ENCODE measurements at regions not wholly inside any gene's neighbourhood (a gene's known extent, or its start where the extent isn't known, plus 50 kb on each side); places are given as distances from the start of the nearest gene placed in this dataset.
A peak's percentile ranks its signal among the peaks of the same experiment; 100 is the strongest.

DNA sequence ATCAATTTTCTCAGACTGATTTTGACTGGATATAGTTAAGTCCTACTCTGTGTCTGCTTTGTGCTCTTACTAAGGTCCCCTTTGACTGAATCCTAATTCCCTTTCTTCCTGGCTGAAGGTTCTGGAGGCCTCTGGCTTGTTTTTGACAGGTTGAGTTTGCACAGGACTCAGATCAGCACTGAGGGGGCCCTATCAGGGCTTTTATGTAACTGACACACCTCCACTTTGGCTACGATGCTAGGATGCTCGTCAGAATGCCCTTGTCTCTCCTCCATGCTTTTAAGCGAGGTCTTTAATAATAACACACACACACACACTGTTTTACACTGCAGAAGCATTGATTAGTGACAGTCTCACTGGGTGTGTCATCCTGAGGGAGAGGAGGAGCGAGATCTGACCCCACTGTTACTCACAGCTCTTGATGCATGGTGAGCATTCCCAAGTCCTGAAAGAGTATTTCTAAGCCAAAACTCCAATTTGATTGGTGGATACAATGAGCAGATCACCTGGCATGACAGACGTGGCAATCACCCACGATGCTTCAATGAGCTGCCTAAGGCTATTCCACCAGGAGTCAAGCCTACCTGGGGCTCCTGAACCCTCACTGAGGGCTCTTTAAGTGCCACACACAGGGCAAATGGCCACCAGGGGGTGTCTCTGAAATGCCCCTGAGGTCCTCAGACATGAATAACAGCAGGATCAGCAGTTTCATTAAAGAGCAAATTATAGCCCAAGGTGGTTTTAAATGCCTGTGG is 130.4 kb upstream of the CPEB2 start:
- no peak overlapping the region for H3K4me3 ChIP-seq
- no peaks in the 10 kb centered on the region for H3K36me3 ChIP-seq
- H3K27me3 ChIP-seq, result no peaks in the 10 kb centered on the region
- H3K9me3 ChIP-seq, result no peaks in the 10 kb centered on the region
- peak; percentile 4 for DNase-seq

GRCh38 chr4:14874990-14875389 is 127.3 kb upstream of the CPEB2 start:
- Histone ChIP-seq H3K36me3 (no peaks in the 10 kb centered on the region), H3K9me3 (no peaks in the 10 kb centered on the region), H3K4me3 (no peak overlapping the region), H3K27me3 (no peaks in the 10 kb centered on the region)
- DNase-seq, result no peak

- no peak overlapping the region for H3K4me3 ChIP-seq
- no peak for DNase-seq
These were observed 124.7 kb upstream of the CPEB2 start for GRCh38 chr4:14877246-14878225.

DNA sequence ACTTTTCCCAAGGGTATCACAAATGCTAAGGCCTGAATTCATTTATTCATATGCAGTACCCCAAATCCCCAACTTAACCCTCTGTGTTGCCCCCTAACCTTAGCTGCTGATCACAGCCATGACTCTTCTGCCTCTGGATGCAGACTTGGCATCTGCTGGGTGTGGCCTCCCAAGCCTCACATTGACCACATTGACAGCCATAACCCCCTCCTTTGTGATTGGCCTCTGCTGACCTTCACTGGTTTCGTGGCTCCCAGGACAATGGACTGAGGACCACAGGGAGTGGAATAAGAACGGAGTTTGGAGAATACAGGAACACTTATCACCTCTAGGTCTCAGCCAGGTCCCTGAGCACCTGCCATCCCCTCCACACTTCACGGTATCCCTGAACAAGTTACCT is 123.6 kb upstream of the CPEB2 start:
- Histone ChIP-seq H3K4me3 (no peak overlapping the region), H3K36me3 (no peaks in the 10 kb centered on the region), H3K27me3 (no peaks in the 10 kb centered on the region), H3K9me3 (no peaks in the 10 kb centered on the region)
- DNase-seq, result no peak

More at GRCh38 chr4:14877246-14878225, 124.7 kb upstream of the CPEB2 start:
- Histone ChIP-seq H3K9me3 (no peaks in the 10 kb centered on the region), H3K27me3 (no peaks in the 10 kb centered on the region), H3K36me3 (no peaks in the 10 kb centered on the region)

GRCh38 chr4:14879683-14880082 is 122.6 kb upstream of the CPEB2 start:
- no peaks in the 10 kb centered on the region for H3K27me3 ChIP-seq
- H3K4me3 ChIP-seq, result no peak overlapping the region
- no peak for DNase-seq
- H3K9me3 ChIP-seq, result no peaks in the 10 kb centered on the region
- no peaks in the 10 kb centered on the region for H3K36me3 ChIP-seq

DNA sequence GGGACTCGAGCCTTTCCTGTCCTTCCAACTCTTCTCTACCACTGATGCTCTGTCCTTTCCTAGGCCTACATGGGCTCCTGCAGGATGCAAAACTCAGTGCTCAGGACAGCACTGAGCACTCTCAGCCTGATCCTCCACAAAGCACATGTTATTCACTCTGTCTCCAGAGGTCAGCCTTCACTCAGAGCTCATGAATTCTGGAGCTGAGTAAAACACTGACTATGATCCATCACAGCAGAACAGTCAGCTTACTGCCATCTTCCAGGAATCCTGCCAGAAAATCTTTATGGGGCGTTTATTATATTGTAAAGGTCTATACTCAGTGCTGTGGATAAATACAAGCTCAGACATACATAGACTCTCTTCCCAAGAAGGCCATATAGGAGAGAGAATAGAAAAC is 121.5 kb upstream of the CPEB2 start:
- H3K27me3 ChIP-seq, result no peaks in the 10 kb centered on the region
- H3K9me3 ChIP-seq, result no peaks in the 10 kb centered on the region
- H3K36me3 ChIP-seq, result no peaks in the 10 kb centered on the region
- DNase-seq, result no peak
- H3K4me3 ChIP-seq, result no peak overlapping the region

- no peaks in the 10 kb centered on the region for H3K27me3 ChIP-seq
- no peaks in the 10 kb centered on the region for H3K36me3 ChIP-seq
- no peak for DNase-seq
- H3K9me3 ChIP-seq, result no peaks in the 10 kb centered on the region
- no peak overlapping the region for H3K4me3 ChIP-seq
These were observed 119.1 kb upstream of the CPEB2 start for GRCh38 chr4:14883166-14883565.

- H3K27me3 ChIP-seq, result no peaks in the 10 kb centered on the region
- H3K4me3 ChIP-seq, result no peak overlapping the region
- H3K9me3 ChIP-seq, result no peaks in the 10 kb centered on the region
- H3K36me3 ChIP-seq, result no peaks in the 10 kb centered on the region
- DNase-seq, result no peak
These were observed 118.6 kb upstream of the CPEB2 start for GRCh38 chr4:14883661-14884060.

- DNase-seq, result no peak
- Histone ChIP-seq H3K36me3 (no peaks in the 10 kb centered on the region), H3K9me3 (no peaks in the 10 kb centered on the region), H3K27me3 (no peaks in the 10 kb centered on the region), H3K4me3 (no peak overlapping the region)
These were observed 114.3 kb upstream of the CPEB2 start for GRCh38 chr4:14887842-14888433.

DNA sequence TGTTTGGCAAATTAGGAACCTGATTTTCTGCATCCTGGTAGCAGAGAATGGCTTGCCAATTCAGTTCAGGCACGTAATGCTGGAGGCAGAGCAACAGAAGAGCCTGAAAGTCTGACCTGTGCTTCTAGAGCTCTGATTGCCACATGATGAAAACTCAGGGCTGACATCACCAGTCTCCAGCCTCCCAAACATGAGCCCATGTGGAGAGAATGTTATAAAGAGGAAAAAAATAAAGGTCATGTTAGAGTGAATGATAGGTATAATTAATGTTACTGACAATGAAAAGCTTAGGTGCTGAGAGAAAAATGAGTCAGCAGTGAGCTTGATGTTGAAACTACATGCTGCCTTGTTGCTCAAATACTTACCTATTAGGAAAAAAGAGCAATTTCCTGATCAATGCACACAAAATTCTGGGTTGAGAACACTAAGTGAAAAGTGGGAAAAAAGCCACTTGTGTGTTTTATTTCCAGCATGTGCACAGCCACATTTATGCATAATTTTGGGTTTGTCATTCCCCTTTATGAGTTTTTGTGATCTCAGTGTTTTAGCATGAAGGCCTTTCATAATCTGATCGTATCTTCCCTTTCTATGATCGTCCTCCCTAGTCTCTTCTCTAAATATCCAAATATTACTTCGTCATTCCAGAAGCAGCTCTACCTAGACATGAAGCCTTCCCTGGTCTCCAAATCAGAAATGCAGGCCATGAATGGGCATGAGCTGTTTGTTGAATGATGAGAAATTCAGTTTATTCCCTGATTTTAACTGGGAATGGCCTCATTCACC is 113.3 kb upstream of the CPEB2 start:
- H3K4me3 ChIP-seq, result no peak overlapping the region
- DNase-seq, result no peak
- H3K9me3 ChIP-seq, result no peaks in the 10 kb centered on the region

GRCh38 chr4:14892563-14892962 is 109.7 kb upstream of the CPEB2 start:
- Histone ChIP-seq H3K9me3 (no peaks in the 10 kb centered on the region), H3K36me3 (no peaks in the 10 kb centered on the region), H3K27me3 (no peaks in the 10 kb centered on the region), H3K4me3 (no peak overlapping the region)
- no peak for DNase-seq

More for the DNA sequence above, 113.3 kb upstream of the CPEB2 start:
- Histone ChIP-seq H3K36me3 (no peaks in the 10 kb centered on the region), H3K27me3 (no peaks in the 10 kb centered on the region)

DNA sequence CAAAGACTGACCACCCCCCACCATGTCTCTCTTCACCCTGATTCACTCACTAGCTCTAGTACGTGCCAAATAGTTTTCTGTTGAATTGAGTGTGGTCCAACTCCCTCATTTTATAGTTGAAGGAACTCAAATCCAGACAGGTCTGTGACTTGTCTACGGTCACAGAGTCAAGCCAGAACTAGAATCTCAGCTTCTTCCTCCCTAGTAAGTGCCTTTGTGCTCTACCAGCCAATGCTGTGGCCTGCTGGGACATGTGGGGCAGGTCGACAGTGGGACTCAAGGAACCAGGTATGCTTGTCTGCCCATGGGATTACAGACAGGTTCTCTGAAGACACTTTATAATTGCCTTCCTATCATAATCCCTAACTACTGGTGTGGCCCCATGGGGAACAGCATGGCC is 108.6 kb upstream of the CPEB2 start:
- no peaks in the 10 kb centered on the region for H3K9me3 ChIP-seq
- no peaks in the 10 kb centered on the region for H3K27me3 ChIP-seq
- H3K4me3 ChIP-seq, result no peak overlapping the region
- DNase-seq, result no peak
- no peaks in the 10 kb centered on the region for H3K36me3 ChIP-seq

DNA sequence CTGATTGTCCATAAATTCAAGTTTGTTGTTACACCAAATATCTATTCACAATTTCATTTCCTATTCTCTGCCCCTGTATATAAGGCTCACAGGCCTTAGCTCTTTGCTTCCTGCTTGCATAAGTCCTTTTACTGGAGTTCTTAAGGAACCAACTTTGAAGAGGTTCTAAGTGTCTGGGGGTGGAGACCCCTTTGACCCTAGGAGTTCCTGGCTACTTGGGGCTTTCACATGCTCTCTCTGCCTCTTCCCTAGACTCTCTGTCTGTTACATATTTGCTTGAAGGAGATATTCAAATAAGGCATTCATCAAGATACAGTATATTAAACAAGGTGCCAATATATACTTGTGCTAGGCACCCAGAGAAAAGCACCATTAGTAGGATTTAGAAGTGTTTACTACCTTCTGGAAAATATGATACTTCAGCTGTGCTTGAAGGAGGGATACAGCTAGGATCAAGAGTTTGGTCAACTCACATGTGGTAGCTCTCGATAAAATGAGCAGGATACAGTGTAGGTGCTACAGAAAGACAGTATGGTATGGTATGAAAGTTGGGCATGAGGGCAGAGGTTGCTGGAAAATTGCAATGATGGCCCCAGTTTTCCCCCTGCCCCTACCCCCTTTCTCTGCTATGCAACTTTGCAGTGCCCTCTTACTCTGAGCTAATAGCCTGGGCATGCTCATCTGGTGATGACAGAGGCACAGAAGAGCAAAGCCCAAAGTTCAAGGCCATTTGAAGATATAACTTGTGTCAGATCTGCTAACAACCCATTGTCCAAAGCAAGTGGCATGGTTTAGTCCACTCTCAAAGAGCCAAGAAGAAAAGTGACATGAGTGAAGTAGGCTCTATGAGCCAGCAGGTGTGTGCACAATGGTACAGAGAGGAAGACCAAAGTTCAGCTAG is 107.6 kb upstream of the CPEB2 start:
- DNase-seq, result no peak
- Histone ChIP-seq H3K9me3 (no peaks in the 10 kb centered on the region), H3K27me3 (no peaks in the 10 kb centered on the region), H3K36me3 (no peaks in the 10 kb centered on the region), H3K4me3 (no peak overlapping the region)

- DNase-seq, result no peak
- H3K27me3 ChIP-seq, result no peaks in the 10 kb centered on the region
- no peak overlapping the region for H3K4me3 ChIP-seq
- no peaks in the 10 kb centered on the region for H3K36me3 ChIP-seq
- H3K9me3 ChIP-seq, result no peaks in the 10 kb centered on the region
These were observed 105.6 kb upstream of the CPEB2 start for GRCh38 chr4:14896656-14897175.

DNA sequence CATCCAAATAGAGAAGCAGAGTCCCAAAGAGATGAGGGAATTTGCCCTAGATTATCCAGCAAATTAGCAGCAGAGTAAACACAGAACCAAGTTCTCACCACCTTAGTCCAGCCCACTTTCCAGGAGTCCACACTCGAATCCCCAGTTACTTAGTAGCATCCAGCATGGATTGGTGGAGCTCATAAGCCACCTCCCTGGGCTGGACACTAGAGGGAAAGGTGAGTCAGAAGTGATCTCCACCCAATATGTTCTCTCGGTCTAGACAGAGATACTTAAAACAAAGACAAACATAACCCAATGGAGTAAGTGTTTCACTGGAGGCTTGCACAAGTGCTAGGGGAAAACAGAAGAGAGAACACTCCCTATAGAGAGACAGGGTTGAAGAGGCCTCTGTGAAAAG is 105.1 kb upstream of the CPEB2 start:
- Histone ChIP-seq H3K9me3 (no peaks in the 10 kb centered on the region), H3K27me3 (no peaks in the 10 kb centered on the region), H3K36me3 (no peaks in the 10 kb centered on the region), H3K4me3 (no peak overlapping the region)
- no peak for DNase-seq
